HEK293 (cell line): ENCODE measurements at regions not wholly inside any gene's neighbourhood (a gene's known extent, or its start where the extent isn't known, plus 50 kb on each side); places are given as distances from the start of the nearest gene placed in this dataset.

Experiments
- CTCF ChIA-PET: fragments of 350-600 bp; formaldehyde crosslinking; extraction: SDS; loops from one replicate; lab custom pipeline; 2021; ENCODE audit warnings: antibody characterized with exemption; lab: Yijun Ruan, JAX
- POLR2A ChIA-PET: fragments of 300-600 bp; formaldehyde crosslinking; extraction: SDS; loops from one replicate; lab custom pipeline; 2020; ENCODE audit warnings: antibody characterized with exemption, inconsistent platforms; lab: Yijun Ruan, JAX
- H3K27ac ChIP-seq: fragments of 200-500 bp; sonication (Bioruptor generic); 2 replicates; pipeline ENCODE4 v1.5.1; 2014; ENCODE audit warnings: low read depth, low read length, control low read depth, inconsistent platforms; ENCODE audit errors: extremely low read depth
- H3K36me3 ChIP-seq, 2 experiments: fragments of 200-500 bp in 1 of 2; sonication (Bioruptor generic) in 1 of 2; 1 replicate in 1 of 2; 2 replicates in 1 of 2; pipeline ENCODE4 v1.5.1; 2014 to 2017; ENCODE audit warnings: inconsistent platforms in 2 of 2, low read length in 2 of 2; ENCODE audit not compliant: control insufficient read depth in 2 of 2, insufficient read depth in 1 of 2
- H3K4me1 ChIP-seq: fragments of 200-500 bp; sonication (Bioruptor generic); 2 replicates; pipeline ENCODE4 v1.5.1; 2014; ENCODE audit warnings: mild to moderate bottlenecking, low read length, inconsistent platforms; ENCODE audit not compliant: control insufficient read depth, insufficient read depth
- H3K4me3 ChIP-seq: 2 replicates; pipeline ENCODE4 v1.5.1; 2011; ENCODE audit warnings: low read depth, mild to moderate bottlenecking, control low read depth, low read length, moderate library complexity
- H3K9me3 ChIP-seq: fragments of 200-500 bp; sonication (Bioruptor generic); 2 replicates; pipeline ENCODE4 v1.5.1; 2014; ENCODE audit warnings: low read depth, low read length, inconsistent platforms; ENCODE audit not compliant: control insufficient read depth, insufficient read depth
- MEIS1 ChIP-seq: sonication (generic); formaldehyde crosslinking; IDR thresholded peaks from 2 replicates; pipeline ENCODE4 v1.8.1; 2022; ENCODE audit warnings: missing genetic modification reagents, mild to moderate bottlenecking, borderline replicate concordance
- MYNN ChIP-seq: fragments of 450-650 bp; formaldehyde crosslinking; IDR thresholded peaks from 2 replicates; pipeline ENCODE4 v1.5.1; 2016; ENCODE audit warnings: missing biosample characterization, missing genetic modification characterization, borderline replicate concordance
- ZFP37 ChIP-seq: fragments of 450-650 bp; formaldehyde crosslinking; IDR thresholded peaks from 2 replicates; pipeline ENCODE4 v1.5.1; 2016; ENCODE audit warnings: missing biosample characterization, missing genetic modification characterization
- ZNF132 ChIP-seq: fragments of 450-650 bp; formaldehyde crosslinking; IDR thresholded peaks from 2 replicates; pipeline ENCODE4 v1.5.1; 2017; ENCODE audit warnings: missing biosample characterization, missing genetic modification characterization, borderline replicate concordance
- ZNF133 ChIP-seq: fragments of 450-650 bp; formaldehyde crosslinking; IDR thresholded peaks from 2 replicates; pipeline ENCODE4 v1.5.1; 2016; ENCODE audit warnings: missing biosample characterization, missing genetic modification characterization
- ZNF169 ChIP-seq: fragments of 450-650 bp; formaldehyde crosslinking; IDR thresholded peaks from 2 replicates; pipeline ENCODE4 v1.5.1; 2016; ENCODE audit warnings: missing biosample characterization, missing genetic modification characterization
- ZNF324 ChIP-seq: fragments of 450-650 bp; formaldehyde crosslinking; IDR thresholded peaks from 2 replicates; pipeline ENCODE4 v1.5.1; 2016; ENCODE audit warnings: missing biosample characterization, missing genetic modification characterization
- ZNF350 ChIP-seq: fragments of 450-650 bp; formaldehyde crosslinking; IDR thresholded peaks from 2 replicates; pipeline ENCODE4 v1.5.0; 2017; ENCODE audit warnings: missing biosample characterization, mild to moderate bottlenecking, missing genetic modification characterization
- ZNF366 ChIP-seq: fragments of 450-650 bp; formaldehyde crosslinking; conservative IDR thresholded peaks from 2 replicates; pipeline ENCODE4 v1.5.1; 2016; ENCODE audit warnings: missing biosample characterization, missing genetic modification characterization
- ZNF398 ChIP-seq: fragments of 450-650 bp; formaldehyde crosslinking; IDR thresholded peaks from 2 replicates; pipeline ENCODE4 v1.5.1; 2017; ENCODE audit warnings: missing biosample characterization, missing genetic modification characterization
- ZNF513 ChIP-seq: fragments of 450-650 bp; IDR thresholded peaks from 2 replicates; pipeline ENCODE4 v1.5.1; 2018; ENCODE audit warnings: missing biosample characterization, missing genetic modification characterization
- ZNF518A ChIP-seq: fragments of 450-650 bp; formaldehyde crosslinking; conservative IDR thresholded peaks from 2 replicates; pipeline ENCODE4 v1.5.1; 2016; ENCODE audit warnings: low read depth, missing biosample characterization, missing genetic modification characterization
- ZNF692 ChIP-seq: fragments of 450-650 bp; formaldehyde crosslinking; IDR thresholded peaks from 2 replicates; pipeline ENCODE4 v1.5.1; 2016; ENCODE audit warnings: missing biosample characterization, missing genetic modification characterization
- ZXDB ChIP-seq: fragments of 450-650 bp; formaldehyde crosslinking; IDR thresholded peaks from 2 replicates; pipeline ENCODE4 v1.5.1; 2016; ENCODE audit warnings: missing biosample characterization, missing genetic modification characterization
- TF ChIP-seq, protein P1 (sequence below): fragments of 450-650 bp; IDR thresholded peaks from 2 replicates; pipeline ENCODE4 v1.5.1; 2018; ENCODE audit warnings: missing biosample characterization, mild to moderate bottlenecking, missing genetic modification characterization
- TF ChIP-seq, protein P2 (sequence below): fragments of 450-650 bp; formaldehyde crosslinking; IDR thresholded peaks from 2 replicates; pipeline ENCODE4 v1.5.1; 2016; ENCODE audit warnings: missing biosample characterization, missing genetic modification characterization
- TF ChIP-seq, protein P3 (sequence below): fragments of 450-650 bp; formaldehyde crosslinking; IDR thresholded peaks from 2 replicates; pipeline ENCODE4 v1.5.1; 2016; ENCODE audit warnings: missing biosample characterization, missing genetic modification characterization

- CTCF ChIA-PET = interaction anchor here (0.6 to 0.7 kb wide), 2 partner anchors 162 to 283 kb away, joined by 3 read pairs; no protein-coding TSS in a partner anchor
- H3K4me1 ChIP-seq = no peaks in the 10 kb centered on the region
- no peak overlapping the region for H3K27ac ChIP-seq
- no peaks in the 10 kb centered on the region for H3K9me3 ChIP-seq
- H3K36me3 ChIP-seq = no peaks in the 10 kb centered on the region
- POLR2A ChIA-PET = no interaction called here
- H3K4me3 ChIP-seq = no peak overlapping the region
- TF ChIP-seq, protein P1, sequence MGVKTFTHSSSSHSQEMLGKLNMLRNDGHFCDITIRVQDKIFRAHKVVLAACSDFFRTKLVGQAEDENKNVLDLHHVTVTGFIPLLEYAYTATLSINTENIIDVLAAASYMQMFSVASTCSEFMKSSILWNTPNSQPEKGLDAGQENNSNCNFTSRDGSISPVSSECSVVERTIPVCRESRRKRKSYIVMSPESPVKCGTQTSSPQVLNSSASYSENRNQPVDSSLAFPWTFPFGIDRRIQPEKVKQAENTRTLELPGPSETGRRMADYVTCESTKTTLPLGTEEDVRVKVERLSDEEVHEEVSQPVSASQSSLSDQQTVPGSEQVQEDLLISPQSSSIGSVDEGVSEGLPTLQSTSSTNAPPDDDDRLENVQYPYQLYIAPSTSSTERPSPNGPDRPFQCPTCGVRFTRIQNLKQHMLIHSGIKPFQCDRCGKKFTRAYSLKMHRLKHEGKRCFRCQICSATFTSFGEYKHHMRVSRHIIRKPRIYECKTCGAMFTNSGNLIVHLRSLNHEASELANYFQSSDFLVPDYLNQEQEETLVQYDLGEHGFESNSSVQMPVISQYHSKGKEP (tag by site-specific recombination) = no peak
- TF ChIP-seq, protein P2, sequence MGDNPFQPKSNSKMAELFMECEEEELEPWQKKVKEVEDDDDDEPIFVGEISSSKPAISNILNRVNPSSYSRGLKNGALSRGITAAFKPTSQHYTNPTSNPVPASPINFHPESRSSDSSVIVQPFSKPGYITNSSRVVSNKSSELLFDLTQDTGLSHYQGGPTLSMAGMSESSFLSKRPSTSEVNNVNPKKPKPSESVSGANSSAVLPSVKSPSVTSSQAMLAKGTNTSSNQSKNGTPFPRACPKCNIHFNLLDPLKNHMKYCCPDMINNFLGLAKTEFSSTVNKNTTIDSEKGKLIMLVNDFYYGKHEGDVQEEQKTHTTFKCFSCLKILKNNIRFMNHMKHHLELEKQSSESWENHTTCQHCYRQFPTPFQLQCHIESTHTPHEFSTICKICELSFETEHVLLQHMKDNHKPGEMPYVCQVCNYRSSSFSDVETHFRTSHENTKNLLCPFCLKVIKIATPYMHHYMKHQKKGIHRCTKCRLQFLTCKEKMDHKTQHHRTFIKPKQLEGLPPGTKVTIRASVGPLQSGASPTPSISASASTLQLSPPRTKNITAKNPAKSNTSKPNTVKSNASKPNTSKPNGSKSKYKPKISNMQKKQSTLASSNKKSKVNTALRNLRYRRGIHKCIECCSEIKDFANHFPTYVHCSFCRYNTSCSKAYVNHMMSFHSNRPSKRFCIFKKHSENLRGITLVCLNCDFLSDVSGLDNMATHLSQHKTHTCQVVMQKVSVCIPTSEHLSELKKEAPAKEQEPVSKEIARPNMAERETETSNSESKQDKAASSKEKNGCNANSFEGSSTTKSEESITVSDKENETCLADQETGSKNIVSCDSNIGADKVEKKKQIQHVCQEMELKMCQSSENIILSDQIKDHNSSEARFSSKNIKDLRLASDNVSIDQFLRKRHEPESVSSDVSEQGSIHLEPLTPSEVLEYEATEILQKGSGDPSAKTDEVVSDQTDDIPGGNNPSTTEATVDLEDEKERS (tag by site-specific recombination) = no peak
- TF ChIP-seq MYNN (tag by site-specific recombination) (no peak), ZNF169 (no peak), ZNF350 (tag by site-specific recombination) (no peak), ZNF133 (no peak), ZNF324 (tag by site-specific recombination) (no peak), ZXDB (tag by site-specific recombination) (no peak), ZNF398 (peak; percentile 17; the same call in 1 of the 2 replicates), MEIS1 (CRISPR knock-in tag) (no peak), ZNF513 (tag by site-specific recombination) (no peak), ZNF132 (tag by site-specific recombination) (no peak), ZNF518A (tag by site-specific recombination) (no peak), ZFP37 (no peak), ZNF366 (tag by site-specific recombination) (no peak), ZNF692 (tag by site-specific recombination) (no peak)
- TF ChIP-seq, protein P3, sequence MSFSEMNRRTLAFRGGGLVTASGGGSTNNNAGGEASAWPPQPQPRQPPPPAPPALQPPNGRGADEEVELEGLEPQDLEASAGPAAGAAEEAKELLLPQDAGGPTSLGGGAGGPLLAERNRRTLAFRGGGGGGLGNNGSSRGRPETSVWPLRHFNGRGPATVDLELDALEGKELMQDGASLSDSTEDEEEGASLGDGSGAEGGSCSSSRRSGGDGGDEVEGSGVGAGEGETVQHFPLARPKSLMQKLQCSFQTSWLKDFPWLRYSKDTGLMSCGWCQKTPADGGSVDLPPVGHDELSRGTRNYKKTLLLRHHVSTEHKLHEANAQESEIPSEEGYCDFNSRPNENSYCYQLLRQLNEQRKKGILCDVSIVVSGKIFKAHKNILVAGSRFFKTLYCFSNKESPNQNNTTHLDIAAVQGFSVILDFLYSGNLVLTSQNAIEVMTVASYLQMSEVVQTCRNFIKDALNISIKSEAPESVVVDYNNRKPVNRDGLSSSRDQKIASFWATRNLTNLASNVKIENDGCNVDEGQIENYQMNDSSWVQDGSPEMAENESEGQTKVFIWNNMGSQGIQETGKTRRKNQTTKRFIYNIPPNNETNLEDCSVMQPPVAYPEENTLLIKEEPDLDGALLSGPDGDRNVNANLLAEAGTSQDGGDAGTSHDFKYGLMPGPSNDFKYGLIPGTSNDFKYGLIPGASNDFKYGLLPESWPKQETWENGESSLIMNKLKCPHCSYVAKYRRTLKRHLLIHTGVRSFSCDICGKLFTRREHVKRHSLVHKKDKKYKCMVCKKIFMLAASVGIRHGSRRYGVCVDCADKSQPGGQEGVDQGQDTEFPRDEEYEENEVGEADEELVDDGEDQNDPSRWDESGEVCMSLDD = no peak
Observed at GRCh38 chr2:128379021-128380015, 60.6 kb upstream of the HS6ST1 start.
